ENCODE measurements at regions not wholly inside any gene's neighbourhood (a gene's known extent, or its start where the extent isn't known, plus 50 kb on each side); places are given as distances from the start of the nearest gene placed in this dataset.

GRCh38 chr6:120804612-120805011 is 529.7 kb downstream of the TBC1D32 start:
- POLR2A ChIA-PET: no interaction called here
- intact Hi-C loops (cut with micrococcal nuclease): no loop called here
- Mint-ChIP-seq H3K9me3 (no peaks in the 10 kb centered on the region), H3K4me3 (no peak overlapping the region), H3K27me3 (no peaks in the 10 kb centered on the region), H3K36me3 (ENCODE audit: low read depth) (no peaks in the 10 kb centered on the region), H3K4me1 (no peaks in the 10 kb centered on the region), H3K27ac (no peak overlapping the region)
- DNase-seq: no peak
- ATAC-seq (ENCODE audit: low read depth): no peak
- CTCF ChIA-PET: no interaction called here
- no peak for TF ChIP-seq CTCF (IDR thresholded peaks at IDR 0.05)

GRCh38 chr6:120786682-120787081 is 547.6 kb downstream of the TBC1D32 start:
- ATAC-seq (ENCODE audit: low read depth): no peak

GRCh38 chr6:120786256-120786655 is 548.0 kb downstream of the TBC1D32 start:
- ChIA-PET POLR2A (no interaction called here), CTCF (no interaction called here)
- H3K4me3 Mint-ChIP-seq: no peak overlapping the region
- H3K27ac Mint-ChIP-seq: no peak overlapping the region
- intact Hi-C loops (cut with micrococcal nuclease): no loop called here
- TF ChIP-seq CTCF (IDR thresholded peaks at IDR 0.05): no peak
- no peaks in the 10 kb centered on the region for H3K4me1 Mint-ChIP-seq
- H3K36me3 Mint-ChIP-seq (ENCODE audit: low read depth): no peaks in the 10 kb centered on the region
- H3K9me3 Mint-ChIP-seq: peaks cover under 1% of the 10 kb centered on the region
- no peak for ATAC-seq (ENCODE audit: low read depth)
- H3K27me3 Mint-ChIP-seq: no peaks in the 10 kb centered on the region
- no peak for DNase-seq

More at GRCh38 chr6:120786682-120787081, 547.6 kb downstream of the TBC1D32 start:
- Mint-ChIP-seq H3K9me3 (peaks cover 3% of the 10 kb centered on the region), H3K4me3 (no peak overlapping the region), H3K27me3 (no peaks in the 10 kb centered on the region), H3K36me3 (ENCODE audit: low read depth) (no peaks in the 10 kb centered on the region), H3K27ac (no peak overlapping the region), H3K4me1 (no peaks in the 10 kb centered on the region)
- POLR2A ChIA-PET: no interaction called here
- intact Hi-C loops (cut with micrococcal nuclease): no loop called here
- CTCF ChIA-PET: no interaction called here
- TF ChIP-seq CTCF (IDR thresholded peaks at IDR 0.05): no peak
- DNase-seq: no peak

GRCh38 chr6:120785459-120786086 is 548.7 kb downstream of the TBC1D32 start:
- POLR2A ChIA-PET: no interaction called here
- CTCF ChIA-PET: no interaction called here
- Mint-ChIP-seq H3K4me3 (no peak overlapping the region), H3K36me3 (ENCODE audit: low read depth) (no peaks in the 10 kb centered on the region), H3K4me1 (no peaks in the 10 kb centered on the region), H3K27me3 (no peaks in the 10 kb centered on the region), H3K9me3 (no peaks in the 10 kb centered on the region), H3K27ac (no peak overlapping the region)
- DNase-seq (no peak), ATAC-seq (ENCODE audit: low read depth) (no peak)
- TF ChIP-seq CTCF (IDR thresholded peaks at IDR 0.05): no peak
- intact Hi-C loops (cut with micrococcal nuclease): no loop called here

- H3K4me1 Mint-ChIP-seq: no peaks in the 10 kb centered on the region
- H3K27ac Mint-ChIP-seq: no peak overlapping the region
- H3K4me3 Mint-ChIP-seq: no peak overlapping the region
- intact Hi-C loops (cut with micrococcal nuclease): no loop called here
- CTCF ChIA-PET: no interaction called here
- ATAC-seq (ENCODE audit: low read depth): no peak
- no peak for TF ChIP-seq CTCF (IDR thresholded peaks at IDR 0.05)
- no peaks in the 10 kb centered on the region for H3K27me3 Mint-ChIP-seq
- no peaks in the 10 kb centered on the region for H3K36me3 Mint-ChIP-seq (ENCODE audit: low read depth)
- DNase-seq: no peak
- peaks cover 2% of the 10 kb centered on the region for H3K9me3 Mint-ChIP-seq
- POLR2A ChIA-PET: no interaction called here
These were observed 554.8 kb downstream of the TBC1D32 start for GRCh38 chr6:120779441-120779840.
